Osteocyte (in vitro differentiated cells): ENCODE measurements at regions not wholly inside any gene's neighbourhood (a gene's known extent, or its start where the extent isn't known, plus 50 kb on each side); places are given as distances from the start of the nearest gene placed in this dataset.

Experiments used
- DNase-seq: peaks from one replicate; pipeline ENCODE4 v3.0.0; 2021; ENCODE audit warnings: mixed read lengths; ENCODE audit not compliant: unreplicated experiment; ENCODE audit errors: extremely low spot score
- H3K27ac Mint-ChIP-seq: one replicate; pipeline ENCODE4 v1.8.0; 2021; ENCODE audit warnings: mild to moderate bottlenecking, mixed read lengths; ENCODE audit not compliant: unreplicated experiment
- H3K27me3 Mint-ChIP-seq: one replicate; pipeline ENCODE4 v1.8.0; 2021; ENCODE audit warnings: mixed read lengths; ENCODE audit not compliant: unreplicated experiment
- H3K36me3 Mint-ChIP-seq: one replicate; pipeline ENCODE4 v1.8.0; 2021; ENCODE audit warnings: mixed read lengths; ENCODE audit not compliant: unreplicated experiment
- H3K4me1 Mint-ChIP-seq: one replicate; pipeline ENCODE4 v1.8.0; 2021; ENCODE audit warnings: mixed read lengths; ENCODE audit not compliant: unreplicated experiment
- H3K4me3 Mint-ChIP-seq: one replicate; pipeline ENCODE4 v1.8.0; 2021; ENCODE audit warnings: mild to moderate bottlenecking, moderate library complexity, mixed read lengths; ENCODE audit not compliant: unreplicated experiment
- H3K9me3 Mint-ChIP-seq: one replicate; pipeline ENCODE4 v1.8.0; 2021; ENCODE audit warnings: mixed read lengths; ENCODE audit not compliant: unreplicated experiment
- TF ChIP-seq, protein P1 (sequence below): fragments of 200-600 bp; sonication (generic); IDR thresholded peaks from 2 replicates; pipeline ENCODE4 v1.5.0; 2021; ENCODE audit warnings: antibody characterized with exemption, mild to moderate bottlenecking, moderate library complexity

DNA sequence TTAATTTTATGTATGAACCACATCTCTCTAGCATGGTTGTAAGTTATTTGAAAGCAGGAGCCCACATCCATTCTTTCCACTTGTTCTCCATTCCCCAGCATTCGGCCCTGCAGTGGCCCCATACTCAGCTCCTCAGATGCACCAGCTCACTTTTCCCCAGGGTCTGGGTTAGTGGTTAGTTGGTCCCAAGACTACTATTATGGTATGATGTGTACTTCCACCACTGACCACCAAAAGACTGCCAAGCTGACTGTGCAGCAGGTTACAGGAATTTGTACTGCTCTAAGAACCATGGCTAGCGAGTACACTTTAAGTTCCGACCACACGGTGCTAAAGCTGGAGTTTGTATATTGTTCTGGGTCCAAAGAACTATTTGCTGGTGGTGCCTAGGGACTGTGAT lies 413.6 kb upstream of the TCF4 start:
- TF ChIP-seq, protein P1, sequence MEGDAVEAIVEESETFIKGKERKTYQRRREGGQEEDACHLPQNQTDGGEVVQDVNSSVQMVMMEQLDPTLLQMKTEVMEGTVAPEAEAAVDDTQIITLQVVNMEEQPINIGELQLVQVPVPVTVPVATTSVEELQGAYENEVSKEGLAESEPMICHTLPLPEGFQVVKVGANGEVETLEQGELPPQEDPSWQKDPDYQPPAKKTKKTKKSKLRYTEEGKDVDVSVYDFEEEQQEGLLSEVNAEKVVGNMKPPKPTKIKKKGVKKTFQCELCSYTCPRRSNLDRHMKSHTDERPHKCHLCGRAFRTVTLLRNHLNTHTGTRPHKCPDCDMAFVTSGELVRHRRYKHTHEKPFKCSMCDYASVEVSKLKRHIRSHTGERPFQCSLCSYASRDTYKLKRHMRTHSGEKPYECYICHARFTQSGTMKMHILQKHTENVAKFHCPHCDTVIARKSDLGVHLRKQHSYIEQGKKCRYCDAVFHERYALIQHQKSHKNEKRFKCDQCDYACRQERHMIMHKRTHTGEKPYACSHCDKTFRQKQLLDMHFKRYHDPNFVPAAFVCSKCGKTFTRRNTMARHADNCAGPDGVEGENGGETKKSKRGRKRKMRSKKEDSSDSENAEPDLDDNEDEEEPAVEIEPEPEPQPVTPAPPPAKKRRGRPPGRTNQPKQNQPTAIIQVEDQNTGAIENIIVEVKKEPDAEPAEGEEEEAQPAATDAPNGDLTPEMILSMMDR, result no peak
- Mint-ChIP-seq H3K27me3 (no peaks in the 10 kb centered on the region), H3K4me3 (no peak overlapping the region), H3K9me3 (no peaks in the 10 kb centered on the region), H3K27ac (no peak overlapping the region), H3K36me3 (no peaks in the 10 kb centered on the region), H3K4me1 (peaks cover 33% of the 10 kb centered on the region)
- DNase-seq, result no peak

DNA sequence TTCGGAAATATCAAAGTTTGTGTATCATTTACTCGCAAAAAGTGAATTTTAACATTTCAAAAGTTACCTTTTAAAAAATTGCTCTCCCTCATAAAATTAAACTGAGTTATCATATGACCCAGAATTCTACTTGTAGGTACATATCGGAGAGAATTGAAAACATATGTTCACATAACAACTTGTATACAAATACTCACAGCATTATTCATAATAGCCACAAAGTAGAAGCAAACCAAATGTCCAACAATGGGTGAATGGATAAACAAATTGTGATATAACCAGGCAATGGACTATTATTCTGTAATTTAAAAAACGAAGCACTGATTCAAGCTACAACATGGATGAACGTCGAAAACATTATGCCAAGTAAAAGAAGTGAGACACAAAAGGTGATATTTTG lies 412.0 kb upstream of the TCF4 start:
- no peak overlapping the region for H3K4me3 Mint-ChIP-seq
- no peak for DNase-seq
- H3K27ac Mint-ChIP-seq, result peak overlapping the region; percentile 15
- no peaks in the 10 kb centered on the region for H3K9me3 Mint-ChIP-seq
- peaks cover 33% of the 10 kb centered on the region for H3K4me1 Mint-ChIP-seq
- H3K27me3 Mint-ChIP-seq, result no peaks in the 10 kb centered on the region
- H3K36me3 Mint-ChIP-seq, result no peaks in the 10 kb centered on the region
- TF ChIP-seq, protein P1, result no peak

DNA sequence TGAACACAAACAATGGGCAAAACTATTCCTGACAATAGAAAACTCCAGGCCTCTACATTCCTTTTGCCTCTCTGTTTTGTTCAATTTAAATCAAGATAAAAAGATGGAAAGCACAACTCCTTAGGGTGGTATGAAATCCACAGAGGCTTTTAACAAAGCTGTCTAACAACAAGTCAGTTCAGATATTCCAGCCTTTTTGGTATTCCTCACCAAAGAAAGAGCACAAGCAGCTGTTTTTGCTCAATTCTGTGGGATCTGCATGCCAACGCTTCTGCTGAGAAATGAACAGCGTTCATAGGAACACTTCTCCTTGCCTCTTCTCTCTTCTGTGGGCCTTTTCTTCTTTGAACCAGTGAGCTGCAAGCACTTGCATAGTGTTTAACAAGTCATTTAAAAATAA lies 411.6 kb upstream of the TCF4 start:
- Mint-ChIP-seq H3K27me3 (no peaks in the 10 kb centered on the region), H3K9me3 (no peaks in the 10 kb centered on the region), H3K4me1 (peaks cover 33% of the 10 kb centered on the region), H3K36me3 (no peaks in the 10 kb centered on the region), H3K27ac (peak overlapping the region; percentile 15), H3K4me3 (no peak overlapping the region)
- no peak for DNase-seq
- TF ChIP-seq, protein P1, result no peak

DNA sequence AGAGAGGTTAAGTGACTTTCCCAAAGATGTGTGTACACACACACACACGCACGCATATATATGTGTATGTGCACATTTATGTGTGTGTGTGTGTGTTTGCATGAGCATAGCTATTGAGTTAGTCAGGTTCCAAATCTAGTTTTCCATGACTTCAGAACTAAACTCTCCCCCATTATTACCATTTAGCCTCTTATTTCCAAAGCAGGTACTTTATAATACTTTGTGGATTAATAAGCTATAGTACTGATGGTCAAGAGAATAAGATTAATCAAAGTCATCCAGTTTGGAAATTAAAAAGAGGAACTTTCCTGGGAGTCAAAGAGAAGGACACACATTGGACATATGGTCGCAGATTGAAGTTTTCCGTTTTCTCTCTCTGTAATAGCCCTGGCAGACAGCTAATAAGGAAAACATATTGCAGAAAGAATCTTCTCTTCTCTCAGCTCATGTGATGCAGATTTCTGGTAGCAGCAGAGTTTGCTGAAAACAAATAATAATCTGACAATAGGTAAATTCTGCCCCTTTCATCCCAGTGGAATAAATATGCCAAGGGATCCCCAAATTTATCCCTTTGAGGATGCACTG lies 410.9 kb upstream of the TCF4 start:
- H3K27me3 Mint-ChIP-seq, result no peaks in the 10 kb centered on the region
- no peak for DNase-seq
- H3K4me1 Mint-ChIP-seq, result peaks cover 33% of the 10 kb centered on the region
- H3K9me3 Mint-ChIP-seq, result no peaks in the 10 kb centered on the region
- H3K27ac Mint-ChIP-seq, result peak overlapping the region; percentile 94
- peak overlapping the region; percentile 73 for H3K4me3 Mint-ChIP-seq
- TF ChIP-seq, protein P1, result no peak
- H3K36me3 Mint-ChIP-seq, result no peaks in the 10 kb centered on the region

DNA sequence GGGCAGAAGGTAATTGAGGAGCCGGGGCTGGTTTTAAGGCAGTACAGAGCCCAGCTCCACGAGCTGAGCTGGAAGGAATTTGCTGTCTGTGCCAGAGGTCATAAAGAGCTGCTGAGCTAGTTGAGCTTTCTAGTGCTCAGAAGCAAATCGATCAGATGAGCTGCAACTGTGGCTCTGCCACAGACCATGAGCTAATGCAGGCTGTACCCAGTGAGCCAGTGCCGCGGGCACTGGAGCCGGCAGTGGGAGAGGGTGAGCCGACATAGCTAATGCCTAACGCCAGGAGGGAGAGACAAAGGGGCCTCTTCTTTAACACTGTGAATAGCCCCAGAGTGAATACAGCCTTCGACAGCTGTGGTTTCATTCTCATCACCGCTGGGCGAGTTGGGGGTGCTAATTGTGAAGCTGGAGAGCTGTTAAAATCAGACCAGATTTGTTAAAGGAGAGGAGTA lies 410.1 kb upstream of the TCF4 start:
- no peaks in the 10 kb centered on the region for H3K36me3 Mint-ChIP-seq
- H3K27me3 Mint-ChIP-seq, result no peaks in the 10 kb centered on the region
- no peak for DNase-seq

More for the DNA sequence above, 410.1 kb upstream of the TCF4 start:
- H3K4me1 Mint-ChIP-seq, result peaks cover 33% of the 10 kb centered on the region
- no peaks in the 10 kb centered on the region for H3K9me3 Mint-ChIP-seq
- peak overlapping the region; percentile 73 for H3K4me3 Mint-ChIP-seq
- TF ChIP-seq, protein P1, result peak; percentile 23
- peak overlapping the region; percentile 94 for H3K27ac Mint-ChIP-seq
